Skeletal muscle satellite cell (primary cell): ENCODE measurements at regions not wholly inside any gene's neighbourhood (a gene's known extent, or its start where the extent isn't known, plus 50 kb on each side); places are given as distances from the start of the nearest gene placed in this dataset.
"Not testable (repeated sequence)": the region's sequence is repeated elsewhere in the genome, so short reads cannot be mapped to it uniquely, and the experiment has no call there.

ENCODE experiments used
- H3K27me3 ChIP-seq: 2 replicates; pipeline ENCODE4 v1.7.0; 2013; ENCODE audit warnings: low read length; ENCODE audit not compliant: control insufficient read depth, insufficient read depth
- H3K36me3 ChIP-seq: 2 replicates; pipeline ENCODE4 v1.7.0; 2013; ENCODE audit warnings: mild to moderate bottlenecking, control low read depth, low read length; ENCODE audit not compliant: insufficient read depth
- H3K4me1 ChIP-seq: 2 replicates; pipeline ENCODE4 v1.7.0; 2013; ENCODE audit warnings: low read length; ENCODE audit not compliant: control insufficient read depth, insufficient read depth
- H3K4me2 ChIP-seq: 2 replicates; pipeline ENCODE4 v1.7.0; 2013; ENCODE audit warnings: mild to moderate bottlenecking, low read length
- H3K4me3 ChIP-seq: 2 replicates; pipeline ENCODE4 v1.7.0; 2013; ENCODE audit warnings: low read length
- H3K9ac ChIP-seq: 2 replicates; pipeline ENCODE4 v1.7.0; 2013; ENCODE audit warnings: mild to moderate bottlenecking, low read depth, low read length, moderate library complexity
- H3K9me3 ChIP-seq: replicated peaks from 2 replicates; pipeline ENCODE4 v1.7.0; 2013; ENCODE audit warnings: mild to moderate bottlenecking, control low read depth, low read length

DNA sequence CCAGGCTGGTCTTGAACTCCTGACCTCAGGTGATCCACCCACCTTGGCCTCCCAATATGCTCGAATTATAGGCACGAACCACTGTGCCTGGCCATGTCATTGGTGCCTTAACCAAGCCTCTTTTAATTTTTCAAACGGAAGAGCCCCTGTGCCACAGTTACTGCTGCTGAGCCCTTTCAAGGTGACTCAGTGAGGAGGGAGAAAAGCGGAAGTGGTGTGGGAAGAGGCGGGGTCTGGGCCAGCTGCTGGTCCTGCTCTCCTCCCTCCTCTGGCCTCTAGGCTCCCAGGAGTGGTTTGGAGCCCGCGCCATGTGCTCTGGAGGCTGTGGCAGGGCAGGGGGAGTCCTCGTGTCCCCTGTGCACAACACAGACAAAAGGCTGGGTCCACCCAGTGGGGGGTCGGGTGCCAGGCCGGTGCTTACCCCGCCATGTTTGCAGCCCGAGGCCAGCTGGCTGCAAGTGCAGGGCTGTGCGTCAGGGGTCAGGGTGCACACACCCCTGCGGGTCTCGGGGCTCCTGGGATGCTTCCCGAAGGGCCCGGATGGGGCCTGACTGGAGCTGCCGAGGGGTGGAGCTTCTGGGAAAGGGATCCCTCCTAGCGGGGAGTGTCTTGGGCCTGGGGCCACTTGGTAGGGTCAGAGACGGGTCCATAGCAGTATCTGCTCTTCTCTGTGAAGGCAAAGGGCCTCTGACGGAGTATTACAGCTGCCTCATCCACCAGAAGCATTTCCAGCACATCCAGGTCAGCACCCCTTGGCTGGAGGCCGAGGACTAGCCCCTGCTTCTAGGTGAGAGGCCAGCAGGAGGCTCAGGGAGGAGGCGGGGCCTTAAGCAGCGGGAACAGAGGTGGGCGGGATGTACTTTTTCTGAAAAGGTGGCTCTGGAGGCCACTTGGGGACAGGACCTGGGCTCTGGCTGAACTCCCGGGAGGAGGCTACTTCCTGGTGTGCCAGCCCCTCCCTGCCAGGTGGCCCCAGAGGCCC, 100.4 kb upstream of the CCZ1B start:
- not testable (repeated sequence) for H3K36me3 ChIP-seq, H3K9ac ChIP-seq, H3K9me3 ChIP-seq, H3K27me3 ChIP-seq, H3K4me3 ChIP-seq, H3K4me2 ChIP-seq, H3K4me1 ChIP-seq

DNA sequence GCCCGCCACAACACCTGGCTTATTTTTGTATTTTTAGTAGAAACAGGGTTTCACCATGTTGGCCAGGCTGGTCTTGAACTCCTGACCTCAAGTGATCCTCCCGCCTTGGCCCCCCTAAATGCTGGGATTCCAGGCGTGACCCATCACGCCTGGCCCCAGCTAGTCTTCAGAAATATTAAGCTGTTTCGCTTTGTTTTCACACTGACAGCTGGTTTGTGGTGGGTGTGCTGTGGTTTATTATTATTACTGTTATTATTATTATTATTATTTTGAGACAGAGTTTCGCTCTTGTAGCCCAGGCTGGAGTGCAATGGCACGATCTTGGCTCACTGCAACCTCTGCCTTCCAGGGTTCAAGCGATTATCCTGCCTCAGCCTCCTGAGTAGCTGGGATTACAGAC, 101.6 kb upstream of the CCZ1B start:
- H3K9me3 ChIP-seq, H3K4me2 ChIP-seq, H3K4me1 ChIP-seq, H3K36me3 ChIP-seq, H3K4me3 ChIP-seq, H3K9ac ChIP-seq, H3K27me3 ChIP-seq: not testable (repeated sequence)

DNA sequence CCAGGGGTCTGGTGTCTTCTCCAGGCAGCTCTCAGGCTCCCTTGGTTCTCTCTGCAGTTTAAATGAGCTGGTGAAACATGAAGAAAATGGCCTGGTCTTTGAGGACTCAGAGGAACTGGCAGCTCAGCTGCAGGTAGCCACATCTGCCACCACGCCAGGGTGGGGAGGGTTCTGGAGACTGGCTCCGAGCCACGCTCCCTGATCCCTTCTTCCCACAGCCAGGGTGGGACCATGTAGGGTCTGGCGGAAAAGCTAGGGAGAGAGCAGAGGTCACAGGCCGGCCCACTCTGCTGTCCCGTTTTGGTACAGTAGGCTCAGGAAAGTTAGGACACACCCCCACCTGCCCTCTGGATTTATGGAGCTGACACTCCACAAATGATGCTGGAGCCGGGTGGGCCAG, 103.5 kb upstream of the CCZ1B start:
- not testable (repeated sequence) for H3K27me3 ChIP-seq, H3K36me3 ChIP-seq, H3K4me3 ChIP-seq, H3K9ac ChIP-seq, H3K4me1 ChIP-seq, H3K4me2 ChIP-seq, H3K9me3 ChIP-seq

DNA sequence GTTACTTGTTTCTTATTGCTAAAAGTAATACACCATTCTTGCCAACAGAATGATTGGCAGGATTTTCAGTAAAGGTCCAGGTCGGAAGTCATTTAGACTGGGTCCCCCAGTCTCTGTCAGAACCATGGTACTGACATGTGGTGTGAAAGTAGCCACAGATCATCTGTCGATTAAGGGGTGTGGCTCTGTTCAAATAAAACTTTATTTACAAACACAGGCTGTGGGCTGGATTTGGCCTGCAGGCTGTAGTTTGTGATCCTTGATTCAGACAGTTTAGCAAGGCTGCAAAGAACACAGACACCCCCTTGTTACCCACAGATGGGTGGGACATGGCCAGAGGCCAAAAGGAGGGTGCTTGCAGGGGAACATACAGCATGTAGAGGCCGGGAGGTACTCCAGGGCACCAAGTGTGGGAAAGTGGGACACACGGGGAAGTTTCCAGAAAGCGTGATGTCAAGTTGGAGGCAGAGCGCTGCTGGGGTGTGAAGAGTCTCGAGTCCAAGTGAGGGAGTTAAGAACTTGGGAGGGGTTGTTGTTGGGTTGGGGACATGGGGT, 104.1 kb upstream of the CCZ1B start:
- H3K4me1 ChIP-seq, H3K4me3 ChIP-seq, H3K36me3 ChIP-seq, H3K4me2 ChIP-seq, H3K9me3 ChIP-seq, H3K27me3 ChIP-seq, H3K9ac ChIP-seq: not testable (repeated sequence)

DNA sequence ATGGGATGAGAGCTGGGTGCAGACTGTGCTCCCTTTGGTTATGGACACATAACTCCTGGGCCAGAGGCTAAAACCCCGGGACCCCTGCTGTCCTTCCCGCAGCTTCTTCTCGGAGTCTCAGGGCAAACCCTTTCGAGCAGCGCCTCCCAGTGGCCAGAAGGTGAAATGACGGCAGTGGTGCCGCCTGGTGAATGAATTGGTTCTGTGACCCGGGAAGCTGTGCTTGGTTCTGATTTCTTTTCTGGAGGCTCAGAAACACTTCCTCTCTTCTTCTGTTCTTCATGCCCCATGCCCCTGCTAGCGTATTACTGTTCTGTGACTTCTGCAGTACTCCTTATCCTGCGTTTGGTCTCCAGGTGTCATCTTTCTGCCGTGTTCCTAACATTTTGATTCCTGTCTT, 104.7 kb upstream of the CCZ1B start:
- not testable (repeated sequence) for H3K27me3 ChIP-seq, H3K9ac ChIP-seq, H3K4me1 ChIP-seq, H3K9me3 ChIP-seq, H3K4me3 ChIP-seq, H3K36me3 ChIP-seq
- H3K4me2 ChIP-seq = peak overlapping the region; percentile 69

DNA sequence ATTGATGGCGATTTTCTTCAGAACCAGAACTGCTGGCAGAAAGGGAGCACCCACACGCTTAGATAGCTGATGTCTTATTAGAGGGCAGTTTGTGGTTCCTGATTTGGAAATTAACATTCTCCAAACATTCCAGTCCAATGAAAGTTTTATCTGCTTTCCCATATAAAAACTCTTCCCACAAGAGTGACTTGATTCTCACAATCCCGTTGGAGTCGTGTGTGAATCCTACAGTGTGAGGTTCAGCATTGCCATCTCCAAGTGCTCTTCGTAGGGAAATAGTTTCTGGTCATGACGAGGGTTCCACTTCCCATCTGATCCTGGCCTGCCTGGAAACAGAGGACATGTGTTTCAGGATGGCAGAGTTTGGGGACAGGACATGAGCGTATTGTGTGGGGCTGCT, 105.4 kb upstream of the CCZ1B start:
- not testable (repeated sequence) for H3K9ac ChIP-seq, H3K4me1 ChIP-seq, H3K36me3 ChIP-seq, H3K9me3 ChIP-seq, H3K4me2 ChIP-seq, H3K27me3 ChIP-seq
- peak overlapping the region; percentile 8 for H3K4me3 ChIP-seq

DNA sequence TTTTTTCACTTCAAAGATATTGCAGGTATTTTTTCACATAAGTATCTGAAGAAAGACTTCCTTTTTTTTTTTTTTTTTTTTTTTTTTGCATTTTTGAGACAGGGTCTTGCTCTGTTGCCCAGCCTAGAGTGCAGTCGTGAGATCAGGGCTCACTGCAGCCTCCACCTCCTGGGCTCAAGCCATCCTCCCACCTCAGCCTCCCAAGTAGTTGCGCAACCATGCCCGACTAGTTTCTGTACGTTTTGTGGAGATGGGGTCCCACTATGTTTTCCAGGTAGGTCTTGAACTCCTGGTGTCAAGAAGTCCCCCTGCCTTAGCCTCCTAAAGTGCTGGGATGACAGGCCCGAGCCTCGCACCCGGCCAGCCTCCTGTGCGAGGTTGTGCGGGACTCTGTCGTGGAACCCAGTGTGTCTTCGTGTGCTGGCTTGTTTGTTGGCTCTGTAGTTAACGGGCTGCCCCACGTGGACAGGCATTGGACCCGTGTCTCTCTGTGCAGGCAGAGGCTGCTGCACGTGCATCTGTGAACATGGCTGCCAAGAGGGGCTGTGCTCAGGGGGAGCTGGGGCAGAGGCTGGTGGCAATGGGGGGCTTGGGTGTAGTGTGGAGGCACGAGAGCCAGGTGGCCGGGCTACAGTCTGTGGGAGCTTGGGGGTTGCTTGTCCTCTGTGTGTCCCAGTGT, 108.0 kb upstream of the CCZ1B start:
- not testable (repeated sequence) for H3K4me3 ChIP-seq, H3K36me3 ChIP-seq, H3K9ac ChIP-seq, H3K9me3 ChIP-seq, H3K27me3 ChIP-seq, H3K4me2 ChIP-seq, H3K4me1 ChIP-seq

DNA sequence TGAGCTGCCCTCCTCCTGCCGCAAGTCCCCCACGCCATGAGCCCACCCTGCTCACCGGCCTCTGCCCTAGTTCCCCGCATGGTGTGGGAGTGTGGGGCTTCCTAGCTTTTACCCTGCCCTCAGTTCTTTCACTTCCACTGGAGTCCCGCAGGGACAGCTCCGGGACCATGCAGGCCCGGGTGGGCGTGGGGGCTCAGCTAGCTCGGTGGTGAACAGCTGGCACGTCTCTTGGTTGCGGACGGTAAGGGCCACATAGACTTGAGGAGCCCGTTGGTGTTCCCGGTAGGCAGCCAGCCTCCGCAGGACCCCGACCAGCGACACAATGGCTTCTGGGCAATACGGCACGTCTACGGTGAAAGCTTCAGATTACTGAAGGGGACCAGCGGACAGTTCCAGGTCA, 108.9 kb upstream of the CCZ1B start:
- Histone ChIP-seq H3K4me1 (peaks cover 4% of the 10 kb centered on the region), H3K36me3 (no peaks in the 10 kb centered on the region), H3K4me2 (no peak overlapping the region), H3K9me3 (no peaks in the 10 kb centered on the region), H3K9ac (no peak overlapping the region), H3K27me3 (no peaks in the 10 kb centered on the region), H3K4me3 (no peak overlapping the region)

DNA sequence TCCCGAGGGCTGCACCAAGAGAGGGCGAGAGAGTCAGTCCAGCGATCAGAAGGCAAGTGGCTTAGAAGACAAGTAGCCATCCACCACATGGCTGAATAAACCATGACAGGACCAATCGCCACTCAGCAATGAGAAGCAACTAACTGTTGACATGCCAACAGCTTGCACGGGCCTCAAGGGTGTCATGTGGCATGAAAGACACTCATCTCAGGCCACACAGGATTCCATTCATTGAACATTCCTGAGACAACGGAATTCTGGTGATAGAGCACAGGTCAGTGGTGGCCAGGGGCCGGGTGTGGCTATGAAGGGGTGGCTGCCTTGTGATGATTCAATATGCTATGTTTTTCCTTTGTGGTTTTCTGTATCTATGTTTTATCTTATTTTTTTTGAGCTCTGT, 110.6 kb upstream of the CCZ1B start:
- not testable (repeated sequence) for H3K4me3 ChIP-seq, H3K4me2 ChIP-seq, H3K36me3 ChIP-seq, H3K4me1 ChIP-seq, H3K27me3 ChIP-seq, H3K9ac ChIP-seq, H3K9me3 ChIP-seq

DNA sequence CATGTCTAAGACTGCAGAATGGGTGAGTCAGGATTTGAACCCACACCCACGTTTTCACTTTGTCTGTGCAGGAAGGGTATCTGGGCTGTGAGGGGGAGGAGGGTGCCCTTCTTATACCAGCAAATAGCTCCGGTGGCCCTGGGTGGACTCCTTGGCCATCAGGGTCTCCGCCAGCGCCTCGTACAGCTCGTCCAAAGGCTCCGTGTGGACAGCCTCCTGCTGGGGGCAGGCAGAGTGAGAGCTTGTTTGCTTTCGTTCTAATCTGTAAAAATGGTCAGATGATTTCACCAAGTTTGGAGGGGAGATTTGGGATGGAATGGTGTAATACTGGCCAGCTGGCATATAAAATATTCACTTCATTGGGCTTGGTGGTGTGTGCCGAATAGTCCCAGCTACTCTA, 111.7 kb upstream of the CCZ1B start:
- H3K36me3 ChIP-seq, H3K4me2 ChIP-seq, H3K9ac ChIP-seq, H3K4me3 ChIP-seq, H3K9me3 ChIP-seq, H3K27me3 ChIP-seq, H3K4me1 ChIP-seq: not testable (repeated sequence)

DNA sequence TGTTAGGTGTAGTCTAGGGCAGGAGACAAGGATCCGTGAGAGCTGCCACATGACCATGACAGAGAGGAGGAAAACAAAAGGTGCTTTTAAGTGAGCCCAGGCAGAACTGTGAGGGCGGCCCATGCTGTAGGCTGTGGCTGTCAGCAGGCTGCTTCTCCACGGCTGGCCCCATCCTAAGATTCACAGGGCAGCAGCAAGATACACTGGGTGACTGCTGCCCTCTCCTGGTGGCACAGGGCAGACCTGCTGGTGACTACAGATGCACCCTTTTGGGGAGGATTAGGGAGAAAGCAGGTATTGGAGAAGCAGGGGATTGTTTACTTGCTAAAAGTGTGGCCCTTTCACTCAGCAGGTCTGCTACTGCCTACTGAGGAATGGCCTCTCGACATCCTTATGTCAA, 112.2 kb upstream of the CCZ1B start:
- H3K4me1 ChIP-seq, H3K9me3 ChIP-seq, H3K4me3 ChIP-seq, H3K27me3 ChIP-seq, H3K9ac ChIP-seq, H3K36me3 ChIP-seq, H3K4me2 ChIP-seq: not testable (repeated sequence)

DNA sequence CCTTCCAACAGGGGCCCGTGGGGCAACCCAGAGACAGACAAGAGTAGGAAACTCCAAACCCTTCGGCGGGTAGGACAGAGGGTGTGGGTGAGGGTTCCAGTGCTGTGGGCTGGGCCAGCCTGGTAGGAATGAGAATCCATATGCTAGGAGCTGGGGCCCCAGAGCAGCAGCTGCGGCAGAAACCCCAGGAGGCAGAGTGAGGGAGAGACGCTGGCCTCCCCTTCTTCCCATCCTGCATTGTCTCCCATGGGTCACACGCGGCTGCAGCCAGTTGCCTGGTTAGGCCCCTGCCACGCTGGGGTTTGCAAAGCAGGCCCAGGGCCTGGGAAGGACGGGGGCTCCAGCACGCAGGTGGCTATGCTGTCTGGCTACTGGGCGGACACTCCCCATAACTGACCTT, 113.1 kb upstream of the CCZ1B start:
- not testable (repeated sequence) for H3K4me2 ChIP-seq, H3K9me3 ChIP-seq, H3K9ac ChIP-seq, H3K36me3 ChIP-seq, H3K27me3 ChIP-seq, H3K4me1 ChIP-seq, H3K4me3 ChIP-seq
